Small intestine (tissue), 7 donors: ENCODE measurements at regions not wholly inside any gene's neighbourhood (a gene's known extent, or its start where the extent isn't known, plus 50 kb on each side); places are given as distances from the start of the nearest gene placed in this dataset.

Source experiments
- DNase-seq, 2 donors: peaks; one replicate each; pipeline versions ENCODE4 v3.0.0 to v3.0.0-alpha.2; 2013
- FAIRE-seq: peaks from 2 replicates; lab custom pipeline; 2012; peaks lifted over from hg19 to GRCh38; lab: Jason Lieb, UNC
- H3K27ac ChIP-seq, 3 donors: one replicate each; pipeline ENCODE4 v1.5.1; 2013; ENCODE audit warnings: low read length in 2 of 3, mild to moderate bottlenecking in 2 of 3, control low read depth in 1 of 3, inconsistent platforms in 1 of 3, low read depth in 1 of 3, moderate library complexity in 1 of 3
- H3K27me3 ChIP-seq, 3 donors: one replicate each; pipeline ENCODE4 v1.6.1; 2013; ENCODE audit warnings: low read length in 3 of 3, inconsistent platforms in 1 of 3; ENCODE audit not compliant: control insufficient read depth in 3 of 3, insufficient read depth in 3 of 3
- H3K36me3 ChIP-seq, 3 donors: one replicate each; pipeline ENCODE4 v1.6.1; 2013; ENCODE audit warnings: low read length in 3 of 3, inconsistent platforms in 1 of 3, low read depth in 1 of 3, mild to moderate bottlenecking in 1 of 3, moderate library complexity in 1 of 3; ENCODE audit not compliant: control insufficient read depth in 3 of 3, insufficient read depth in 2 of 3
- H3K4me1 ChIP-seq, 3 donors: one replicate each; pipeline ENCODE4 v1.6.1; 2013; ENCODE audit warnings: low read length in 2 of 3, inconsistent platforms in 1 of 3, low read depth in 1 of 3, mild to moderate bottlenecking in 1 of 3, moderate library complexity in 1 of 3; ENCODE audit not compliant: control insufficient read depth in 3 of 3, insufficient read depth in 2 of 3
- H3K4me3 ChIP-seq, 3 donors: one replicate each; pipeline ENCODE4 v1.5.1; 2013; ENCODE audit warnings: low read length in 3 of 3, control low read depth in 1 of 3, inconsistent platforms in 1 of 3, low read depth in 1 of 3, mild to moderate bottlenecking in 1 of 3, moderate library complexity in 1 of 3
- H3K9me3 ChIP-seq, 2 donors: one replicate each; pipeline ENCODE4 v1.6.1; 2013; ENCODE audit warnings: low read depth in 1 of 2, low read length in 1 of 2; ENCODE audit not compliant: control insufficient read depth in 2 of 2, insufficient read depth in 1 of 2
- WGBS, 3 donors: extraction: QIAGEN DNeasy Blood & Tissue Kit; methylation state at CpG; one replicate each; pipeline ENCODE4 v1.1.7; 2013; 5-methylcytosine and 5-hydroxymethylcytosine counted together
- donor health status: healthy with polysubstance abuse.
- donor health status: control.
- donor health status: control.
- donor health status: Bipolar disorder and iron deficiency.
- donor health status: healthy.

DNA sequence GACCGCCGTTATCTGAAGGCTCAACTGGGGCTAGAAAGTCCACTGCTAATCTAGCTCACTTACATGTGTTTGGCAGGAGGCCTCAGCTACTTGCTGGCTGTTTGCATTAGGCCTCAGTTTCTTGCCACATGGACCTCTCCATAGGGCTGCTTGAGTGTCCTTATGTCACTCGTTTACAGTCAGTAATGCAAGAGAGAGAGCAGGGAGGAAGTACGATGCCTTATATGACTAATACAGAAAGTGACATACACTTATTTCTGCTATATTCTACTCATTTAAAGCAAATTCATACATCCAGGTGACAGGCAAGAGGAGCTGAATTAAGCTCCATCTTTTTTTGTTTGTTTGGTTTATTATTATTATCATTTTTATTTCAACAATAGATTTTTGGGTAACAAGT, 179.6 kb downstream of the LURAP1L start:
- FAIRE-seq, result no peak
- Histone ChIP-seq H3K4me3 (no peak overlapping the region), H3K4me1 (no peaks in the 10 kb centered on the region), H3K9me3 (peaks cover 0 to 10% of the 10 kb centered on the region in 2 donors), H3K36me3 (no peaks in the 10 kb centered on the region), H3K27ac (no peak overlapping the region), H3K27me3 (no peaks in the 10 kb centered on the region)
- 88 to 94% (median 90%) methylated on average over 4 of the region's 4 CpGs for WGBS, 3 donors
- no peak for DNase-seq

- Histone ChIP-seq H3K27ac (no peak overlapping the region), H3K4me1 (no peaks in the 10 kb centered on the region), H3K36me3 (no peaks in the 10 kb centered on the region), H3K27me3 (no peaks in the 10 kb centered on the region), H3K9me3 (peaks cover 0 to 10% of the 10 kb centered on the region in 2 donors), H3K4me3 (no peak overlapping the region)
- 70 to 83% (median 77%) methylated on average over 11 of the region's 11 CpGs for WGBS, 3 donors
- FAIRE-seq (no peak), DNase-seq (no peak)
These were observed 180.8 kb downstream of the LURAP1L start for GRCh38 chr9:12955510-12956163.

DNA sequence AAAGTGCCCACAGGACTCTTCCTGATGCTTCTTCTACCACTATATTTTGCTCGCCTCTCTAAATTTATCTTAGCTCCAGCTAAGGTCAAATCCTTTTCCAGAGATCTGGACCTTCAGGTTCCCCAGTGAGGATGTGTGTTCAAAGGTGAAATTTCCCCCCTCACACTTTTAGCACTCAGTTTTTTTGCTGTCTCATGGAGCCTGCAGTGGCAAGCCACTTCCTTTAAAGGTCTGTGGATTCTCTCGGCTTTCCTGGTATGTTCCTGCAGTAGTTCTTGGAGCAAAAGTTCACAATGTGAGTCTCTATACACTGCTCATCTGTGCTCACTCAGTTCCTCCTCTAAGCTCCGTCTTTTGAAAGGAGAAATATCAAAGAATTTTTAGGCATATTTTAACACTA, 181.4 kb downstream of the LURAP1L start:
- no peaks in the 10 kb centered on the region for H3K27me3 ChIP-seq
- peaks cover 0 to 10% of the 10 kb centered on the region in 2 donors for H3K9me3 ChIP-seq
- no peaks in the 10 kb centered on the region for H3K4me1 ChIP-seq
- 32 to 54% (median 53%) methylated on average over 3 of the region's 3 CpGs for WGBS, 3 donors
- FAIRE-seq (no peak), DNase-seq (no peak)
- no peak overlapping the region for H3K27ac ChIP-seq
- no peaks in the 10 kb centered on the region for H3K36me3 ChIP-seq
- no peak overlapping the region for H3K4me3 ChIP-seq

DNA sequence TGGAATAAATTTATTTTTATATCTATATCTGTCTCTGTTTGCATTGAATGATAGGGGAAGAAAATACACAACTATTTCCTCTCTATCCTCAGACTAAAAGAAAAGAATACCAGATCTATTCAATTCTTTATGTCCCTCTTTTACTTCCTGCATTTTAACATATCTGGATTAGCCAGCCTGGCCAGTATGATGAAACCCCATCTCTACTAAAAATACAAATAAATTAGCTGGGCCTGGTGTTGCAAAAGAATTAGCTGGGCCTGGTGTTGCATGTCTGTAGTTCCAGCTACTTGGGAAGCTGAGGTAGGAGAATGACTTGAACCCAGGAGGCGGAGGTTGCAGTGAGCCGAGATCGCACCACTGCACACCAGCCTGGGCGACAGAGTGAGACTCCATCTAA, 182.0 kb downstream of the LURAP1L start:
- Histone ChIP-seq H3K4me3 (no peak overlapping the region), H3K9me3 (peaks cover 0 to 10% of the 10 kb centered on the region in 2 donors), H3K36me3 (no peaks in the 10 kb centered on the region), H3K27ac (no peak overlapping the region), H3K27me3 (no peaks in the 10 kb centered on the region), H3K4me1 (no peaks in the 10 kb centered on the region)
- WGBS, 3 donors, result 95 to 98% (median 95%) methylated on average over 4 of the region's 4 CpGs
- DNase-seq (no peak), FAIRE-seq (no peak)

DNA sequence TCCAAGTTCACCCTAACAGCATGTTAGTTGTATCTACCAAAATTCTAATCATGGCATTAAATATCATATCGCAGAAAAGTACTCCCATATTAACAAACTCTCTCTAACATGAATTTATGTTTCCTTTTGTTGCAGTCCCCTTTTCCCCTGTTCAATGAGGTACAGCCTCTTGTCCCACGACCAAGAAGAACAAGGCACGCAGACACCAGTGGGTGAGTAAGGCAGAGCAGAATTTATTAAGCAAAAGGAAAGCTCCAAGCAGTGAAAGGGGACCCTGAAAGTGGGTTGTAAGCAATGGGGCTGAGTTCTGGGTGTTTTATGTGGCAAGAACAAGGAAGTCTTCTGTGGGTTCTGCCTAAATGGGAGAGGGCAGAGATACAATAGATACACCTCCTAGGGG, 183.5 kb downstream of the LURAP1L start:
- H3K27ac ChIP-seq, result no peak overlapping the region
- FAIRE-seq (no peak), DNase-seq (no peak)
- no peaks in the 10 kb centered on the region for H3K4me1 ChIP-seq
- H3K4me3 ChIP-seq, result no peak overlapping the region
- H3K27me3 ChIP-seq, result no peaks in the 10 kb centered on the region
- H3K36me3 ChIP-seq, result no peaks in the 10 kb centered on the region
- peaks cover 0 to 10% of the 10 kb centered on the region in 2 donors for H3K9me3 ChIP-seq
- 77 to 96% (median 86%) methylated on average over 3 of the region's 3 CpGs for WGBS, 3 donors

DNA sequence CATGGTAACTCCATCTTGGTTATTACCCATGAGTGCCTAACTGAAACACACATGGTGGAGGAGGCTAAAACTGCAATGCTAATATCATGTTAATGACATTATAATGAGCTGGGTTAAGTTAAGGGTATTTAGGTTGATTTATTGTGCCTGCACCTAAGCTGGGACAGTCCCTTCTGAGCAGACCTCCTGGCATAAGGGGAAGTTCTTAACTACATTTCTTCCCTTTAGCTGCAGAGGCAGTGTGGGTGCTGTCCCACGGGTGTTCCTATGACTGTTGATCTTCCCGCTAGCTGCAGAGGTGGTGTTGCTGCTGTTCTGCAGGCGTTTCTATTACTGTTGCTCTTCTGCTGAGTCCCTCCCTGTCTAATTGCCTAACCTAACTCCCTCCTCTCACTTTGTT, 183.9 kb downstream of the LURAP1L start:
- no peak for DNase-seq
- Histone ChIP-seq H3K27me3 (no peaks in the 10 kb centered on the region), H3K27ac (no peak overlapping the region), H3K4me3 (no peak overlapping the region), H3K36me3 (no peaks in the 10 kb centered on the region), H3K9me3 (peaks cover 0 to 10% of the 10 kb centered on the region in 2 donors), H3K4me1 (no peaks in the 10 kb centered on the region)
- FAIRE-seq, result no peak
- WGBS, 3 donors, result 59 to 63% (median 61%) methylated on average over 3 of the region's 3 CpGs

- no peaks in the 10 kb centered on the region for H3K4me1 ChIP-seq
- H3K27me3 ChIP-seq, result no peaks in the 10 kb centered on the region
- no peaks in the 10 kb centered on the region for H3K36me3 ChIP-seq
- 50 to 51% (median 50%) methylated on average over 2 of the region's 2 CpGs for WGBS, 3 donors
- FAIRE-seq, result no peak
- H3K9me3 ChIP-seq, result peaks cover 0 to 10% of the 10 kb centered on the region in 2 donors
- H3K27ac ChIP-seq, result no peak overlapping the region
- H3K4me3 ChIP-seq, result no peak overlapping the region
- DNase-seq, result no peak
These were observed 186.5 kb downstream of the LURAP1L start for GRCh38 chr9:12961276-12961809.

DNA sequence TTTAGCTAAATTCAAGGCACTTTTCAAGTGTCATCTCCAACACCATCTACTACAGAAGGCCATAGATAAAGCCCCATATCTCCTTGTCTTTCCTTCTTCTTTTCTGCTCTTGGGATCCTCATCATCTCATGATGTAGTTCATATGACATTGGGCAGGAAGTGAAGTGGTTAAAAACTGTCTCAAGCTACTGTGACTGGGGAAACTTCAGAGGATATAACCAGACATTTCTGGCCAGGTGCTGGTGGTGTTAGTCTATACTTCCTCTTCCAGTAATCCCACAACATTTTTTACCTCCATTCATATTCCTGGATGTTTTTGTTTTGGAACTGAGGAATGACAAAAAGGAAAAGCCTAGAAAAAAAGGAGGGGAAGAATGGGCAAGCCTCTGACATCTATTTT, 188.7 kb downstream of the LURAP1L start:
- FAIRE-seq, result no peak
- Histone ChIP-seq H3K4me1 (no peaks in the 10 kb centered on the region), H3K36me3 (no peaks in the 10 kb centered on the region), H3K9me3 (peaks cover 0 to 9% of the 10 kb centered on the region in 2 donors), H3K4me3 (no peak overlapping the region), H3K27ac (no peak overlapping the region), H3K27me3 (no peaks in the 10 kb centered on the region)
- DNase-seq, result no peak

DNA sequence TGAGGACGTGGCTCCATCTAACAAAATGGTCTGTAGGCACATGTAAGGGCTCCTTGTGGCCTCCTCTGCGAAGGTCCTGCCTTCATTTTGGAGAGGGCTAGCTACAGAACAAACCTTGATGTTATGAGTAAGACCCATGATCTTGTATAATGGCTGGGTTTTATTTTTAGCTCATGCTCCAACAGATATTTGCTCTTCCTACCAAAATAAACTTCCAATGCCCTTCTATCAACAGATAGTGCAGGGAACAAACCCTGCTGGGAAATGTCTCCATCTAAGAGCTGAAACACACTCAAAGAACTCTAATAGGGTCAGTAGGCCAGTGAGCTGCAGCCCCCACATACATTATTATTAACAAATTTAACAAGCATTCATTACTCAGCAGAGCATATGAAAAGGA, 189.5 kb downstream of the LURAP1L start:
- Histone ChIP-seq H3K4me3 (no peak overlapping the region), H3K27ac (no peak overlapping the region), H3K4me1 (no peaks in the 10 kb centered on the region), H3K9me3 (peaks cover 0 to 2% of the 10 kb centered on the region in 2 donors), H3K27me3 (no peaks in the 10 kb centered on the region), H3K36me3 (no peaks in the 10 kb centered on the region)
- DNase-seq (no peak), FAIRE-seq (no peak)
- 49 to 68% (median 67%) methylated on average over 2 of the region's 2 CpGs for WGBS, 3 donors
